Mesothelial cell of epicardium (in vitro differentiated cells): ENCODE measurements at regions not wholly inside any gene's neighbourhood (a gene's known extent, or its start where the extent isn't known, plus 50 kb on each side); places are given as distances from the start of the nearest gene placed in this dataset.

ENCODE experiments used
- DNase-seq, 2 experiments: peaks; one replicate each; pipeline ENCODE4 v3.0.0; 2021; ENCODE audit warnings: low spot score in 2 of 2; ENCODE audit not compliant: unreplicated experiment in 2 of 2
- H3K27ac Mint-ChIP-seq: 2 replicates; pipeline ENCODE4 v1.8.0; 2021; ENCODE audit warnings: mixed read lengths
- H3K27me3 Mint-ChIP-seq: 2 replicates; pipeline ENCODE4 v1.8.0; 2021; ENCODE audit warnings: low read depth, mixed read lengths
- H3K36me3 Mint-ChIP-seq: 2 replicates; pipeline ENCODE4 v1.8.0; 2021; ENCODE audit warnings: mixed read lengths
- H3K4me1 Mint-ChIP-seq: 2 replicates; pipeline ENCODE4 v1.8.0; 2021; ENCODE audit warnings: mixed read lengths
- H3K4me3 Mint-ChIP-seq: 2 replicates; pipeline ENCODE4 v1.8.0; 2021; ENCODE audit warnings: mild to moderate bottlenecking, moderate library complexity, mixed read lengths
- H3K9me3 Mint-ChIP-seq: 2 replicates; pipeline ENCODE4 v1.8.0; 2021; ENCODE audit warnings: mixed read lengths
- CTCF ChIP-seq: fragments of 200-600 bp; sonication (generic); IDR thresholded peaks from one replicate; pipeline ENCODE4 v1.5.0; 2021; ENCODE audit warnings: antibody characterized with exemption; ENCODE audit not compliant: unreplicated experiment

- Mint-ChIP-seq H3K27me3 (peaks cover 22% of the 10 kb centered on the region), H3K4me3 (no peak overlapping the region), H3K4me1 (peaks cover 8% of the 10 kb centered on the region), H3K27ac (no peak overlapping the region), H3K36me3 (no peaks in the 10 kb centered on the region), H3K9me3 (no peaks in the 10 kb centered on the region)
- no peak for DNase-seq
- no peak for TF ChIP-seq CTCF
Observed at GRCh38 chr19:32166238-32166637, 179.2 kb upstream of the ZNF507 start.

GRCh38 chr19:32168111-32168510, 177.3 kb upstream of the ZNF507 start:
- Mint-ChIP-seq H3K27ac (no peak overlapping the region), H3K4me1 (peaks cover 25% of the 10 kb centered on the region), H3K4me3 (no peak overlapping the region), H3K36me3 (no peaks in the 10 kb centered on the region), H3K27me3 (peaks cover 16% of the 10 kb centered on the region), H3K9me3 (no peaks in the 10 kb centered on the region)
- DNase-seq: no peak
- no peak for TF ChIP-seq CTCF

- no peaks in the 10 kb centered on the region for H3K36me3 Mint-ChIP-seq
- H3K4me1 Mint-ChIP-seq: peaks cover 25% of the 10 kb centered on the region
- H3K9me3 Mint-ChIP-seq: no peaks in the 10 kb centered on the region
- DNase-seq: no peak
- peaks cover 15% of the 10 kb centered on the region for H3K27me3 Mint-ChIP-seq
- H3K4me3 Mint-ChIP-seq: no peak overlapping the region
- no peak for TF ChIP-seq CTCF
- no peak overlapping the region for H3K27ac Mint-ChIP-seq
Observed at GRCh38 chr19:32168606-32169005, 176.8 kb upstream of the ZNF507 start.

GRCh38 chr19:32171719-32172151, 173.7 kb upstream of the ZNF507 start:
- H3K27me3 Mint-ChIP-seq: peaks cover 14% of the 10 kb centered on the region
- DNase-seq: no peak
- H3K36me3 Mint-ChIP-seq: no peaks in the 10 kb centered on the region
- peaks cover 22% of the 10 kb centered on the region for H3K4me1 Mint-ChIP-seq
- no peaks in the 10 kb centered on the region for H3K9me3 Mint-ChIP-seq
- H3K4me3 Mint-ChIP-seq: peak overlapping the region; percentile 5
- TF ChIP-seq CTCF: no peak
- H3K27ac Mint-ChIP-seq: peak overlapping the region; percentile 47

GRCh38 chr19:32172566-32173160, 172.7 kb upstream of the ZNF507 start:
- Mint-ChIP-seq H3K36me3 (no peaks in the 10 kb centered on the region), H3K9me3 (no peaks in the 10 kb centered on the region), H3K4me3 (no peak overlapping the region), H3K4me1 (peaks cover 22% of the 10 kb centered on the region), H3K27ac (peak overlapping the region; percentile 36), H3K27me3 (peaks cover 21% of the 10 kb centered on the region)
- no peak for DNase-seq
- no peak for TF ChIP-seq CTCF

GRCh38 chr19:32173836-32174235, 171.6 kb upstream of the ZNF507 start:
- Mint-ChIP-seq H3K36me3 (no peaks in the 10 kb centered on the region), H3K27ac (no peak overlapping the region), H3K9me3 (no peaks in the 10 kb centered on the region), H3K4me3 (no peak overlapping the region), H3K4me1 (peaks cover 22% of the 10 kb centered on the region), H3K27me3 (peaks cover 21% of the 10 kb centered on the region)
- TF ChIP-seq CTCF: no peak
- no peak for DNase-seq
